Naive thymus-derived CD4-positive, alpha-beta T cell (primary cell): ENCODE measurements at regions not wholly inside any gene's neighbourhood (a gene's known extent, or its start where the extent isn't known, plus 50 kb on each side); places are given as distances from the start of the nearest gene placed in this dataset.

Experiments
- ATAC-seq: fragments of 150-1000 bp; cut with Tn5 transposase; 2 replicates; pipeline ENCODE4 v1.10.0; 2021; ENCODE audit warnings: mild to moderate bottlenecking, moderate library complexity
- CTCF ChIA-PET: fragments of 350-600 bp; sonication (Branson Sonifier 250); formaldehyde crosslinking; loops from one replicate; lab custom pipeline; 2021; ENCODE audit warnings: antibody characterized with exemption; lab: Charles Lee
- POLR2A ChIA-PET: fragments of 350-600 bp; sonication (Branson Sonifier 250); formaldehyde crosslinking; loops from one replicate; lab custom pipeline; 2021; ENCODE audit warnings: antibody characterized with exemption, inconsistent platforms; lab: Charles Lee
- DNase-seq, 9 donors: peaks; one replicate each; pipeline versions ENCODE4 v3.0.0 to v3.0.0-alpha.2; 2020 to 2022; ENCODE audit warnings: mixed read lengths in 1 of 9
- H3K27ac ChIP-seq: one replicate; pipeline ENCODE4 v1.7.0; 2013; ENCODE audit warnings: mild to moderate bottlenecking, low read depth, low read length, moderate library complexity
- H3K27me3 ChIP-seq, 2 donors: one replicate each; pipeline ENCODE4 v1.7.0; 2013; ENCODE audit warnings: low read length in 2 of 2, mild to moderate bottlenecking in 2 of 2, moderate library complexity in 2 of 2; ENCODE audit not compliant: control insufficient read depth in 2 of 2, insufficient read depth in 2 of 2
- H3K36me3 ChIP-seq, 3 experiments: 1 replicate in 2 of 3; 2 replicates in 1 of 3; pipeline ENCODE4 v1.7.0; 2013; ENCODE audit warnings: low read length in 3 of 3, mild to moderate bottlenecking in 3 of 3, moderate library complexity in 1 of 3; ENCODE audit not compliant: insufficient read depth in 3 of 3, control insufficient read depth in 2 of 3
- H3K4me1 ChIP-seq, 2 donors: one replicate each; pipeline ENCODE4 v1.7.0; 2013; ENCODE audit warnings: low read length in 2 of 2, mild to moderate bottlenecking in 2 of 2, moderate library complexity in 1 of 2; ENCODE audit not compliant: control insufficient read depth in 2 of 2, insufficient read depth in 2 of 2
- H3K4me3 ChIP-seq: 2 replicates; pipeline ENCODE4 v1.7.0; 2013; ENCODE audit warnings: mild to moderate bottlenecking, low read length
- H3K9me3 ChIP-seq, 3 experiments: 1 replicate in 2 of 3; 2 replicates in 1 of 3; pipeline ENCODE4 v1.7.0; 2013; ENCODE audit warnings: low read length in 3 of 3; ENCODE audit not compliant: control insufficient read depth in 2 of 3
- H3K27ac Mint-ChIP-seq, 9 donors: one replicate each; pipeline ENCODE4 v1.8.0; 2020 to 2022; ENCODE audit warnings: mixed read lengths in 9 of 9, mild to moderate bottlenecking in 8 of 9, moderate library complexity in 5 of 9, inconsistent platforms in 2 of 9
- H3K27me3 Mint-ChIP-seq, 5 donors: one replicate each; pipeline ENCODE4 v1.8.0; 2021 to 2022; ENCODE audit warnings: mixed read lengths in 5 of 5, mild to moderate bottlenecking in 1 of 5
- H3K36me3 Mint-ChIP-seq, 5 donors: one replicate each; pipeline ENCODE4 v1.8.0; 2020 to 2022; ENCODE audit warnings: mixed read lengths in 5 of 5, mild to moderate bottlenecking in 3 of 5, inconsistent platforms in 1 of 5
- H3K4me1 Mint-ChIP-seq, 7 donors: one replicate each; pipeline ENCODE4 v1.8.0; 2020 to 2022; ENCODE audit warnings: mixed read lengths in 7 of 7, mild to moderate bottlenecking in 3 of 7, inconsistent platforms in 1 of 7
- H3K4me3 Mint-ChIP-seq, 10 donors: one replicate each; pipeline ENCODE4 v1.8.0; 2020 to 2022; ENCODE audit warnings: mild to moderate bottlenecking in 10 of 10, mixed read lengths in 10 of 10, moderate library complexity in 6 of 10, inconsistent platforms in 2 of 10
- H3K9me3 Mint-ChIP-seq, 11 donors: one replicate each; pipeline ENCODE4 v1.8.0; 2020 to 2022; ENCODE audit warnings: mixed read lengths in 11 of 11, mild to moderate bottlenecking in 4 of 11, inconsistent platforms in 1 of 11, moderate library complexity in 1 of 11
- intact Hi-C, 2 donors: fragments of 100-400 bp; cut with micrococcal nuclease; formaldehyde crosslinking; loops; one replicate each; pipeline ENCODE4 v1.15.1; 2023

DNA sequence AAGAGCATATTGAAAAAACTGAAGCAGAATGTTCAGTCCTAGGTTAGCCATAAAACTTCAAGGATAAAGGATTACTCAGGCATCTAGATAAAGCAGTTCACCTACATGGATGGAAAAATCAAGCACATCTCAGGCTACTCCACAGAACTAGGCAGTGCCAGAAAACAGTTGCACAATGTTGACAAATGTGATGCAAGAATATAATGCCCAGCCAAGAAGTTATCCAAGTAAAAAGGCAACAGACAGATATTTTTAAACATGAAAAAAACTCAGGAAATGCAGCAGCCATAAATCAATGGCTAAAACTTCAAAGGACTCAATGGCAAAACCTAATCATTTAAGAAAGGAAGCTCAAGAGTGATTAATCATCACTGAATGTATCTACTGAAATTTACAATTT, 456.0 kb upstream of the FAM241A start:
- intact Hi-C loops = no loop called here
- no peak for ATAC-seq
- no peak overlapping the region for H3K4me3 Mint-ChIP-seq

GRCh38 chr4:111689731-111690130, 455.5 kb upstream of the FAM241A start:
- Mint-ChIP-seq H3K4me3 (no peak overlapping the region), H3K27ac (no peak overlapping the region), H3K4me1 (no peaks in the 10 kb centered on the region), H3K27me3 (no peaks in the 10 kb centered on the region), H3K9me3 (peaks cover 0 to 5% (median 0%) of the 10 kb centered on the region in 11 donors), H3K36me3 (no peaks in the 10 kb centered on the region)
- ChIA-PET CTCF (no interaction called here), POLR2A (no interaction called here)
- ATAC-seq (no peak), DNase-seq (no peak)
- H3K27ac ChIP-seq = no peak overlapping the region
- H3K27me3 ChIP-seq = no peaks in the 10 kb centered on the region
- H3K4me3 ChIP-seq = no peak overlapping the region
- no peaks in the 10 kb centered on the region for H3K4me1 ChIP-seq
- H3K9me3 ChIP-seq = no peaks in the 10 kb centered on the region
- intact Hi-C loops = no loop called here
- no peaks in the 10 kb centered on the region for H3K36me3 ChIP-seq

More for the DNA sequence above, 456.0 kb upstream of the FAM241A start:
- ChIA-PET POLR2A (no interaction called here), CTCF (no interaction called here)
- H3K4me1 ChIP-seq = no peaks in the 10 kb centered on the region
- Mint-ChIP-seq H3K36me3 (no peaks in the 10 kb centered on the region), H3K27me3 (no peaks in the 10 kb centered on the region), H3K27ac (no peak overlapping the region), H3K4me1 (no peaks in the 10 kb centered on the region), H3K9me3 (peaks cover 0 to 4% (median 1%) of the 10 kb centered on the region in 11 donors)
- no peaks in the 10 kb centered on the region for H3K9me3 ChIP-seq
- H3K36me3 ChIP-seq = no peaks in the 10 kb centered on the region
- no peak for DNase-seq
- no peaks in the 10 kb centered on the region for H3K27me3 ChIP-seq
- no peak overlapping the region for H3K4me3 ChIP-seq
- H3K27ac ChIP-seq = no peak overlapping the region

DNA sequence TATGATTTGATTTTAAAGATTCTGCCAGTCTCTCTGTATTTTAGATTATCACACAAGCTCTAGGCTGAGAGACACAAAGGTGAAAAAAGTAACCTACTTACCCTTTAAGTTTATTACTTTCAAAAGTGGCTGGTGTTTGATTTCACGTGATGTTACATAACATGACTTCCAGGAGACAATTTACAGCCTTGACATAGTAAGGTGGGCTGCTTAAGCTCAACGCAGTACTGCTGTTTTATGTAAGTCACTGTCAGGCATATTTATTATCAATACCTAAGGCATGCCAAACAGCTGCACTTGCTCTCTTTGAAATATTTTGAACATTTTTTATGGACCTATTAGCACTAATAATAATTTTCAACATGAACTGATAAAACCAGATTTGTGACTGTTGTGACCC, 451.5 kb upstream of the FAM241A start:
- Histone ChIP-seq H3K4me1 (no peaks in the 10 kb centered on the region), H3K27me3 (no peaks in the 10 kb centered on the region), H3K36me3 (no peaks in the 10 kb centered on the region), H3K9me3 (no peaks in the 10 kb centered on the region), H3K4me3 (no peak overlapping the region), H3K27ac (no peak overlapping the region)
- no peak overlapping the region for H3K4me3 Mint-ChIP-seq
- peaks cover 0 to 5% (median 0%) of the 10 kb centered on the region in 11 donors for H3K9me3 Mint-ChIP-seq
- no peak for DNase-seq
- no peaks in the 10 kb centered on the region for H3K27me3 Mint-ChIP-seq
- POLR2A ChIA-PET = no interaction called here
- H3K4me1 Mint-ChIP-seq = no peaks in the 10 kb centered on the region
- no peaks in the 10 kb centered on the region for H3K36me3 Mint-ChIP-seq
- intact Hi-C loops = no loop called here
- no peak overlapping the region for H3K27ac Mint-ChIP-seq
- CTCF ChIA-PET = no interaction called here
- ATAC-seq = no peak

DNA sequence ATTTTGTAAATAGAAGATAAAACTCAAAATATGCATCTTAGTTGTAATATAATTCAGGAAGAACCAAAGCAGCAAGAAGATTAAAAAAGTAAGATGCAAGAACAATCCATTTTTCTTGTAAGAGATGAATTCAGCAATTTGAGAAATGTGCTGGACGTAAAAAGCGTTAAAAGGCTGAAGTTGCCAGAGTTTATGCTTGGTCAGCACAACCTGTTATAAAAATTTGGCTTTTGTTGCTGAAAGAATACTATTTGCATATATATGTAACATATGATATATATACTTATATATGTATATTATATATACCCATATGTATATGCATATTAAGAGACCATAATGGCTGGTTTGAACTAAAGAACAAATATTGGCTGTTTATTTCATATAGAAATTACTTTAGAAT, 449.6 kb upstream of the FAM241A start:
- H3K4me3 ChIP-seq = no peak overlapping the region
- no peak overlapping the region for H3K27ac Mint-ChIP-seq
- CTCF ChIA-PET = no interaction called here
- ATAC-seq = no peak
- peaks cover 0 to 5% (median 0%) of the 10 kb centered on the region in 11 donors for H3K9me3 Mint-ChIP-seq
- H3K4me1 ChIP-seq = no peaks in the 10 kb centered on the region
- H3K36me3 ChIP-seq = no peaks in the 10 kb centered on the region
- intact Hi-C loops = no loop called here
- POLR2A ChIA-PET = no interaction called here
- H3K9me3 ChIP-seq = no peaks in the 10 kb centered on the region
- no peak for DNase-seq
- H3K4me3 Mint-ChIP-seq = no peak overlapping the region
- H3K27me3 Mint-ChIP-seq = no peaks in the 10 kb centered on the region
- H3K36me3 Mint-ChIP-seq = no peaks in the 10 kb centered on the region
- no peaks in the 10 kb centered on the region for H3K27me3 ChIP-seq
- H3K4me1 Mint-ChIP-seq = no peaks in the 10 kb centered on the region
- no peak overlapping the region for H3K27ac ChIP-seq

DNA sequence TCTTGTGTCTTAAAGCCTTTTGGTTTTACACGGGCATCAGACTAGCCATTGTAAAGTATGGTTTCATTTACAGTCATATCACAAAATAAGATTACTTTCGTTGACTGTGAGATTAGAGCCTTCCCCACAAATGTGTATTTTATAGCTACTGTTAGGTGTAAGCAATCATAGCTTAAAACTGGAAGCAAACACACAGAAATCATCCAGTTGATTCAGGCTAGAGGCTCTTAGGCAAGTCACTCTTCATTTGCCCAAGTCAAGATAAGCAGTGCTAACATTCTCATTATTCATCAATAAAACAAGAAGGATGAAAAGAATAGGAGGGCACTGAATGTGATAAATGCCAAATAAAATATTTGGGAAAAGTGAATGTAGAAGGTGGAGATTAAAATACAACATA, 448.7 kb upstream of the FAM241A start:
- no peaks in the 10 kb centered on the region for H3K36me3 Mint-ChIP-seq
- Histone ChIP-seq H3K27me3 (no peaks in the 10 kb centered on the region), H3K27ac (no peak overlapping the region), H3K36me3 (no peaks in the 10 kb centered on the region), H3K4me3 (no peak overlapping the region), H3K9me3 (no peaks in the 10 kb centered on the region), H3K4me1 (no peaks in the 10 kb centered on the region)
- H3K27ac Mint-ChIP-seq = no peak overlapping the region
- H3K4me3 Mint-ChIP-seq = no peak overlapping the region
- ATAC-seq = no peak
- H3K9me3 Mint-ChIP-seq = peaks cover 0 to 9% (median 0%) of the 10 kb centered on the region in 11 donors
- CTCF ChIA-PET = no interaction called here
- no peak for DNase-seq
- intact Hi-C loops = no loop called here
- H3K27me3 Mint-ChIP-seq = no peaks in the 10 kb centered on the region
- H3K4me1 Mint-ChIP-seq = no peaks in the 10 kb centered on the region
- POLR2A ChIA-PET = no interaction called here

GRCh38 chr4:111697176-111697942, 447.9 kb upstream of the FAM241A start:
- ATAC-seq (no peak), DNase-seq (no peak)
- CTCF ChIA-PET = no interaction called here
- no peak overlapping the region for H3K4me3 ChIP-seq
- no peaks in the 10 kb centered on the region for H3K27me3 ChIP-seq
- no peaks in the 10 kb centered on the region for H3K36me3 Mint-ChIP-seq
- no peak overlapping the region for H3K4me3 Mint-ChIP-seq
- POLR2A ChIA-PET = no interaction called here
- no peaks in the 10 kb centered on the region for H3K4me1 Mint-ChIP-seq
- H3K9me3 ChIP-seq = no peaks in the 10 kb centered on the region
- H3K27me3 Mint-ChIP-seq = no peaks in the 10 kb centered on the region
- no peaks in the 10 kb centered on the region for H3K4me1 ChIP-seq
- intact Hi-C loops = no loop called here
- no peaks in the 10 kb centered on the region for H3K36me3 ChIP-seq
- H3K27ac Mint-ChIP-seq = no peak overlapping the region
- no peak overlapping the region for H3K27ac ChIP-seq
- H3K9me3 Mint-ChIP-seq = peaks cover 0 to 5% (median 0%) of the 10 kb centered on the region in 11 donors

DNA sequence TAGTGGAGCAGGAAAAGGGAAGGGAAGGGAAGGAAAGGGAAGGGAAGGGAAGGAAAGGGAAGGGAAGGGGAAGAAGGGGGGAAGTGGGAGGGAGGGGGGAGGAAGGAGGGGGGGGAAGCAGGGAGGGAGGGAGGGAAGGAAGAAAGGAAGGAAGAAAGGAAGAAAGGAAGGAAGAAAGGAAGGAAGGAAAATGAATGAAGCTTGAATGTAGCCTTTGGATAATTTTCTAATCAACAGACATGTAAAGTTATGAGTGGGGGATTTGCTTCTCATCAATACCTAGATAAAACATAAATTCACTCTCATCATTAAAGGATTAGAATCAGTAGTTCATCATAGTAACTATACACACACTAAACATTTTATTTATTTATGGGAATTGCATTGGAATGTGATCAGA, 446.9 kb upstream of the FAM241A start:
- no peaks in the 10 kb centered on the region for H3K4me1 ChIP-seq
- H3K27ac ChIP-seq = no peak overlapping the region
- H3K36me3 Mint-ChIP-seq = no peaks in the 10 kb centered on the region
- no peaks in the 10 kb centered on the region for H3K27me3 Mint-ChIP-seq
- intact Hi-C loops = no loop called here
- no peak for ATAC-seq
- H3K4me3 ChIP-seq = no peak overlapping the region
- DNase-seq = no peak
- H3K4me1 Mint-ChIP-seq = no peaks in the 10 kb centered on the region
- H3K27me3 ChIP-seq = no peaks in the 10 kb centered on the region
- H3K4me3 Mint-ChIP-seq = no peak overlapping the region
- H3K36me3 ChIP-seq = no peaks in the 10 kb centered on the region
- CTCF ChIA-PET = no interaction called here
- no peaks in the 10 kb centered on the region for H3K9me3 ChIP-seq
- H3K9me3 Mint-ChIP-seq = peaks cover 0 to 6% (median 0%) of the 10 kb centered on the region in 11 donors
- no peak overlapping the region for H3K27ac Mint-ChIP-seq
- POLR2A ChIA-PET = no interaction called here
